ENCODE measurements at regions not wholly inside any gene's neighbourhood (a gene's known extent, or its start where the extent isn't known, plus 50 kb on each side); places are given as distances from the start of the nearest gene placed in this dataset.
"Not testable (repeated sequence)": the region's sequence is repeated elsewhere in the genome, so short reads cannot be mapped to it uniquely, and the experiment has no call there.

GRCh38 chr6:21947227-21947626 lies 349.6 kb downstream of the PRL start:
- not testable (repeated sequence) for TF ChIP-seq CTCF (conservative IDR thresholded peaks at IDR 0.05; ENCODE audit: low read length); EZH2phosphoT487 (IDR thresholded peaks at IDR 0.05; ENCODE audit: borderline replicate concordance)

All from Loucy (cell line).